HG03342 (cell line): ENCODE measurements at regions not wholly inside any gene's neighbourhood (a gene's known extent, or its start where the extent isn't known, plus 50 kb on each side); places are given as distances from the start of the nearest gene placed in this dataset.
A peak's percentile ranks its signal among the peaks of the same experiment; 100 is the strongest.

ENCODE experiments used
- ATAC-seq: cut with Tn5 transposase; IDR thresholded peaks from one replicate; pipeline ENCODE4 v1.9.1; 2021; ENCODE audit warnings: mild to moderate bottlenecking, moderate library complexity; ENCODE audit not compliant: unreplicated experiment

GRCh38 chr5:68447136-68447929 lies 231.8 kb downstream of the PIK3R1 start:
- ATAC-seq = no peak

GRCh38 chr5:68449380-68449779 lies 233.8 kb downstream of the PIK3R1 start:
- no peak for ATAC-seq

GRCh38 chr5:68450245-68450852 lies 234.8 kb downstream of the PIK3R1 start:
- no peak for ATAC-seq

GRCh38 chr5:68452286-68452685 lies 236.7 kb downstream of the PIK3R1 start:
- ATAC-seq = no peak

- no peak for ATAC-seq
These were observed 238.6 kb downstream of the PIK3R1 start for GRCh38 chr5:68454172-68454571.

GRCh38 chr5:68454766-68455165 lies 239.2 kb downstream of the PIK3R1 start:
- no peak for ATAC-seq

GRCh38 chr5:68455216-68455615 lies 239.7 kb downstream of the PIK3R1 start:
- ATAC-seq = no peak

- ATAC-seq = no peak
These were observed 241.2 kb downstream of the PIK3R1 start for GRCh38 chr5:68456756-68457217.

GRCh38 chr5:68457285-68457684 lies 241.7 kb downstream of the PIK3R1 start:
- no peak for ATAC-seq

GRCh38 chr5:68458416-68459021 lies 243.0 kb downstream of the PIK3R1 start:
- ATAC-seq = no peak

GRCh38 chr5:68459093-68459809 lies 243.7 kb downstream of the PIK3R1 start:
- ATAC-seq = no peak

- ATAC-seq = no peak
These were observed 244.2 kb downstream of the PIK3R1 start for GRCh38 chr5:68459810-68460139.

GRCh38 chr5:68460147-68460798 lies 244.7 kb downstream of the PIK3R1 start:
- ATAC-seq = peak; percentile 59

GRCh38 chr5:68463606-68464005 lies 248.1 kb downstream of the PIK3R1 start:
- ATAC-seq = no peak

- no peak for ATAC-seq
These were observed 248.9 kb downstream of the PIK3R1 start for GRCh38 chr5:68464424-68464823.

GRCh38 chr5:68465133-68465532 lies 249.6 kb downstream of the PIK3R1 start:
- no peak for ATAC-seq

- no peak for ATAC-seq
These were observed 250.5 kb downstream of the PIK3R1 start for GRCh38 chr5:68465934-68466551.

GRCh38 chr5:68467208-68467607 lies 251.7 kb downstream of the PIK3R1 start:
- no peak for ATAC-seq

- ATAC-seq = no peak
These were observed 252.2 kb downstream of the PIK3R1 start for GRCh38 chr5:68467794-68468193.

GRCh38 chr5:68468322-68468721 lies 252.8 kb downstream of the PIK3R1 start:
- no peak for ATAC-seq
